Epithelial cell of esophagus (primary cell): ENCODE measurements at regions not wholly inside any gene's neighbourhood (a gene's known extent, or its start where the extent isn't known, plus 50 kb on each side); places are given as distances from the start of the nearest gene placed in this dataset.

Source experiments
- DNase-seq: peaks from one replicate; pipeline ENCODE4 v3.0.0; 2010; ENCODE audit warnings: low read depth
- H3K4me3 ChIP-seq: 2 replicates; pipeline ENCODE4 v1.5.1; 2011; ENCODE audit warnings: mild to moderate bottlenecking, low read length, control low read depth
- TF ChIP-seq, protein P1 (sequence below): IDR thresholded peaks from 2 replicates; pipeline ENCODE4 v1.5.1; 2011; ENCODE audit warnings: low read depth, mild to moderate bottlenecking, low read length, control low read depth, inconsistent platforms; ENCODE audit not compliant: insufficient read depth; ENCODE audit errors: missing control alignments

DNA sequence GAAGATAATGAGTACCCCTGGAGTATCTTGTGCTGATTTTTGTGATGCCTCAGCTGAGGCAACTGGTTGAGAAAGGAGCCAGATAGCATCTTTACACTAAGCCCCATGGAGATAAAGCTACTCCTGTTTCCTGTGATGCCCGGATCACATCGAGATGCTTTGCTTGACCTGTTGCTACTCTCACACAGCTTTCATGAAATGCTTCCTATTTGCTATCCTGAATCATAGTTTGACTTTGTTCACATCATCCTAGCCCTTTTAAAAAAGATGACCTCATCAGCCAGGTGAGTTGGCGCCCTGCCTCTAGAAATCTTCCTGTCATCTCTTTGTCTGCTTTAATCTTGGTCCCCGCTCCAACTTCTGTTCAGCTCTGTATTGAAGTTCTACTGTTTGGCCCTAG, 409.6 kb upstream of the TBL1XR1 start:
- DNase-seq, result peak; percentile 84
- no peak overlapping the region for H3K4me3 ChIP-seq
- TF ChIP-seq, protein P1, sequence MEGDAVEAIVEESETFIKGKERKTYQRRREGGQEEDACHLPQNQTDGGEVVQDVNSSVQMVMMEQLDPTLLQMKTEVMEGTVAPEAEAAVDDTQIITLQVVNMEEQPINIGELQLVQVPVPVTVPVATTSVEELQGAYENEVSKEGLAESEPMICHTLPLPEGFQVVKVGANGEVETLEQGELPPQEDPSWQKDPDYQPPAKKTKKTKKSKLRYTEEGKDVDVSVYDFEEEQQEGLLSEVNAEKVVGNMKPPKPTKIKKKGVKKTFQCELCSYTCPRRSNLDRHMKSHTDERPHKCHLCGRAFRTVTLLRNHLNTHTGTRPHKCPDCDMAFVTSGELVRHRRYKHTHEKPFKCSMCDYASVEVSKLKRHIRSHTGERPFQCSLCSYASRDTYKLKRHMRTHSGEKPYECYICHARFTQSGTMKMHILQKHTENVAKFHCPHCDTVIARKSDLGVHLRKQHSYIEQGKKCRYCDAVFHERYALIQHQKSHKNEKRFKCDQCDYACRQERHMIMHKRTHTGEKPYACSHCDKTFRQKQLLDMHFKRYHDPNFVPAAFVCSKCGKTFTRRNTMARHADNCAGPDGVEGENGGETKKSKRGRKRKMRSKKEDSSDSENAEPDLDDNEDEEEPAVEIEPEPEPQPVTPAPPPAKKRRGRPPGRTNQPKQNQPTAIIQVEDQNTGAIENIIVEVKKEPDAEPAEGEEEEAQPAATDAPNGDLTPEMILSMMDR, result no peak

DNA sequence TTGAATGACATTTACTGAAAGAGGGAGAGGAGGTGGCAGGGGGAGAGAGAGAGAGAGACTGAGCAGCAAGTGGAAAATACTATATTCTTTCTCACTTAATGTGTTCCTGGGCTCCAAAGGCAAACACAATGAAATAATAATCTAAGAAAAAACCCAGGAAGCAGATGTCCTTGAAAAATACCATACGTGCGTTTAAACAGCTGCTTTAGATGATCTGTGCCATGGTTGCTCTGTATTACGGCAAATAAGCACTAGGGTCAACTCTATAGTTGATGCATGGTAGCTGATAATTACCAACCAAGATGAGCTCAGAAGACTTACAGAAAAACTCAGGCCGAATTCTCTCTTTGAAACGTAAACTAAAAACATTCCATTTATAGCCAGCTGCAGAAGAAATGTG, 410.3 kb upstream of the TBL1XR1 start:
- no peak for DNase-seq
- no peak overlapping the region for H3K4me3 ChIP-seq
- TF ChIP-seq, protein P1, result no peak

DNA sequence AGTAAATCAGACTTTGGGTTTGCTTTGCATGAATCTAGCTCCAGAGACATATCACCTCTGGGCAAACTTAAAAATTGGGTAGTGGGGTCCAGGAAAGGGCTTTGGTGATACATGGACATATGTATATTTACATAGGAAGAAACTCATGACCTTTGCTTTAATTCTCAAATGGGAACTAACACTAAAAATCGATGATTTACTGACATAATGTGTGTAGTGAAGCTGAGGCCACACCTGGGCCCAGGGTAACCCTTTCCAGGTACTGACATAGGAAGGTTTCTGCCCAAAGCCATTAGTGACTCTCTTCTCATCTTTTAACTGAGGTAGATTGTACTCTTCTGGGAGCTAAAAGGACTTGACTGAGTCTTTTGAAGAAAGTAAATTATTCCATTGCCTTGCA, 411.2 kb upstream of the TBL1XR1 start:
- no peak for DNase-seq
- H3K4me3 ChIP-seq, result no peak overlapping the region
- TF ChIP-seq, protein P1, result no peak

DNA sequence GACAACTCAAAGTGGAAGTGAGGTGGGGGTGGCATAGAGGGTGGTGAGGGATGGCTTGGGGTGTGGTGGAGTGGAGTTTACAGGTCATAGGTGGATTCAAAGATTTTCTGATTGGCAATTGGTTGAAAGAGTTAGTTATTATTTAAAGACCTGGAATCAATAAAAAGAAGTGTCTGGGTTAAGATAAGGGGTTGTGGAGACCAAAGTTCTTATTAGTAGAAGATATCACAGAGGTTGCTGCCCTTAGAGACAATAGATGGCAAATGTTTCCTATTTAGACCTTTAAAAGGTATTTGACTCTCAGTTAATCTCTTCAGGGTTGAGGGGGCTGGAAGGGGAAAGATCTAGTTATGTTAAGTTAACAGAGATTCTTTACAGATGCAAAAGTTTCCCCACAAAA, 412.3 kb upstream of the TBL1XR1 start:
- no peak for DNase-seq
- TF ChIP-seq, protein P1, result no peak
- no peak overlapping the region for H3K4me3 ChIP-seq

DNA sequence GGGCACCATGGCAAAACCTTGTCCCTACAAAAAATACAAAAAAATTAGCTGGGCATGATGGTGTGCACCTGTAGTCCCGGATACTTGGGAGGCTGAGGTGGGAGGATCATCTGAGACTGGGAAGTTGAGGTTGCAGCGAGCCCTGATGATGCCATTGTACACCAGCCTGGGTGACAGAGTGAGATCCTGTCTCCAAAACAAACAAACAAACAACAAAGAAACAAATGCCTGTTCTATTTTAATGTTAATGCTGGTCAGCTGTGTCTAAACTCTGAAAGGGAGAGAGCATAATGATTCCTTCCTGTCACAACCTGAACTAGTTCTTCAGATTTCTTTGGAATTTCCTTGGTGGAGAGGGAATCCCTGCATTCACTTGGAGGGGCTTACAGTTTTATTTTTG, 413.0 kb upstream of the TBL1XR1 start:
- DNase-seq, result no peak
- TF ChIP-seq, protein P1, result no peak
- no peak overlapping the region for H3K4me3 ChIP-seq

DNA sequence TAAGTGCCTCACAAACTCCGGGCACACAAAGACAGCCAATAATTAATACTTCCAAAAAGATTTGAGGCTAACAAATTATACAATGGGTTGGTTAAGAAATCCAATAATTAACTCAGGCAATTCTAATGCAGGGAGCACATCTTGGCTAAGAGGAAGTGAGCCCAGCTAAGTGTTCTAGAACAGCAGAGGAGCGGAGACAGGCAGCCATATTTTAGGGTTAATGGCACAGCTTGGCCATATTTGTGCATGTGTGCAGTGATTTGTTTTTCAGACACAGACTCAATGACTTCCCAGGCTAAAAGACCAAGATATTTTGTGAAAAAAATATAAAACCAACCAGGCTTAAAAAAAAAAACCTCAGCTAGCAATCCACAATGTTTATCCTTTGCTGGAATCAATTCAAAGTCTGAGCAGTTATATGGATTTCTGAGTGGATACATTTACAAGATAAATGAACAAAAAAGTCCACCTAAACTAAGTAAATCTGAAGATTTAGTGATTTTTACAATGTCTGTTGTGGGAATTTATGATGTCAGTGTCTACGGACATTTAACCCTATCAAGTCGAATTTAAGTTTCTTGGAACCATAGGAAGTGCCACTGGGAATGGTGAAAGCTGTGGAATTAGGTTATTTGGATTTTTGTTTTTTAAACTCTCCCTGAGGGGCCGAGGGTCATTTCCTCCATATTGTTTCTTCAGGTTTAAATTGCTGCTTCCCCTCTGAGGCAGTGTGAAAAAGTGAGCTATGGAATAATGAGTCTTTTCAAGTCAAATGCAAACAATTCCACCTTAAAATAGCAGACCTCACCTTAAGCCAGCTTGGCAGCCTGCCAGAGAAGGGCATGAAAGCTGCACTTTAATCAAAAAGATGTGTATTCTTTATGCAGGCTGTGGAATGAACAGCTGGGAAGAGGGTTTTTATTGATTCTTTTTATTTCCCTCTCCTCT, 413.7 kb upstream of the TBL1XR1 start:
- no peak for DNase-seq
- H3K4me3 ChIP-seq, result no peak overlapping the region
- TF ChIP-seq, protein P1, result no peak
